PFSK-1 (cell line): ENCODE measurements at regions not wholly inside any gene's neighbourhood (a gene's known extent, or its start where the extent isn't known, plus 50 kb on each side); places are given as distances from the start of the nearest gene placed in this dataset.

ENCODE experiments used
- POLR2AphosphoS5 ChIP-seq: IDR thresholded peaks from 2 replicates; pipeline ENCODE4 v1.6.1; 2012; ENCODE audit warnings: low read depth, mild to moderate bottlenecking, control low read depth, low read length, moderate library complexity
- TAF1 ChIP-seq: IDR thresholded peaks from 2 replicates; pipeline ENCODE4 v1.6.1; 2012; ENCODE audit warnings: low read length, control low read depth, borderline replicate concordance; ENCODE audit not compliant: insufficient read depth
- TF ChIP-seq, protein P1 (sequence below), 2 experiments: IDR thresholded peaks; 2 replicates each; pipeline versions ENCODE4 v1.6.1 to v1.8.0; 2011 to 2012; ENCODE audit warnings: low read depth in 2 of 2, low read length in 2 of 2, control low read depth in 1 of 2, inconsistent platforms in 1 of 2, mild to moderate bottlenecking in 1 of 2, moderate library complexity in 1 of 2; ENCODE audit not compliant: insufficient read depth in 1 of 2

DNA sequence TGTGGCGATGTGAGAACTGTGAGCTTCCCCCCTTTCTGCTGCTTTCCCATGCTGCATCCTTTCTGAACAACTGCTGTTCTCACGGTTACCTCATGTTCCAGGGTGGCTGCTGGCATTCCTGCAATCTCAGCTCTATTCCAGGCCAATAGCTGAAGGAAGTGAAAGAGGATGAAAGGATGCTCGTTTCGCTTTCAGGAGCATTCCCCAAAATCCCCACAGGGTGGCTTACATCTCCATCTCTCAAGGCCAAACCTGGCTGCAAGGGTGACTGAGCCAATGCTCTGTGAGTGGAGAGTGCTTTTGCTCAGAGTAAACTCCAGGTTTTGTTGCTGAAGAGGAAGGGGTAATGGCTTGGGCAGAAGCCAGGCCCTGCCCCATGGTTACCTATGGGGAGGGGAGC lies 848.2 kb downstream of the BRD1 start:
- TF ChIP-seq, protein P1, sequence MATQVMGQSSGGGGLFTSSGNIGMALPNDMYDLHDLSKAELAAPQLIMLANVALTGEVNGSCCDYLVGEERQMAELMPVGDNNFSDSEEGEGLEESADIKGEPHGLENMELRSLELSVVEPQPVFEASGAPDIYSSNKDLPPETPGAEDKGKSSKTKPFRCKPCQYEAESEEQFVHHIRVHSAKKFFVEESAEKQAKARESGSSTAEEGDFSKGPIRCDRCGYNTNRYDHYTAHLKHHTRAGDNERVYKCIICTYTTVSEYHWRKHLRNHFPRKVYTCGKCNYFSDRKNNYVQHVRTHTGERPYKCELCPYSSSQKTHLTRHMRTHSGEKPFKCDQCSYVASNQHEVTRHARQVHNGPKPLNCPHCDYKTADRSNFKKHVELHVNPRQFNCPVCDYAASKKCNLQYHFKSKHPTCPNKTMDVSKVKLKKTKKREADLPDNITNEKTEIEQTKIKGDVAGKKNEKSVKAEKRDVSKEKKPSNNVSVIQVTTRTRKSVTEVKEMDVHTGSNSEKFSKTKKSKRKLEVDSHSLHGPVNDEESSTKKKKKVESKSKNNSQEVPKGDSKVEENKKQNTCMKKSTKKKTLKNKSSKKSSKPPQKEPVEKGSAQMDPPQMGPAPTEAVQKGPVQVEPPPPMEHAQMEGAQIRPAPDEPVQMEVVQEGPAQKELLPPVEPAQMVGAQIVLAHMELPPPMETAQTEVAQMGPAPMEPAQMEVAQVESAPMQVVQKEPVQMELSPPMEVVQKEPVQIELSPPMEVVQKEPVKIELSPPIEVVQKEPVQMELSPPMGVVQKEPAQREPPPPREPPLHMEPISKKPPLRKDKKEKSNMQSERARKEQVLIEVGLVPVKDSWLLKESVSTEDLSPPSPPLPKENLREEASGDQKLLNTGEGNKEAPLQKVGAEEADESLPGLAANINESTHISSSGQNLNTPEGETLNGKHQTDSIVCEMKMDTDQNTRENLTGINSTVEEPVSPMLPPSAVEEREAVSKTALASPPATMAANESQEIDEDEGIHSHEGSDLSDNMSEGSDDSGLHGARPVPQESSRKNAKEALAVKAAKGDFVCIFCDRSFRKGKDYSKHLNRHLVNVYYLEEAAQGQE (IDR thresholded peaks at IDR 0.05; ENCODE audit: insufficient read depth in 1 of 2, low read depth in 2 of 2, low read length in 2 of 2), result no peak
- TF ChIP-seq POLR2AphosphoS5, result no peak
- no peak for TF ChIP-seq TAF1
